ENCODE measurements at regions not wholly inside any gene's neighbourhood (a gene's known extent, or its start where the extent isn't known, plus 50 kb on each side); places are given as distances from the start of the nearest gene placed in this dataset.

DNA sequence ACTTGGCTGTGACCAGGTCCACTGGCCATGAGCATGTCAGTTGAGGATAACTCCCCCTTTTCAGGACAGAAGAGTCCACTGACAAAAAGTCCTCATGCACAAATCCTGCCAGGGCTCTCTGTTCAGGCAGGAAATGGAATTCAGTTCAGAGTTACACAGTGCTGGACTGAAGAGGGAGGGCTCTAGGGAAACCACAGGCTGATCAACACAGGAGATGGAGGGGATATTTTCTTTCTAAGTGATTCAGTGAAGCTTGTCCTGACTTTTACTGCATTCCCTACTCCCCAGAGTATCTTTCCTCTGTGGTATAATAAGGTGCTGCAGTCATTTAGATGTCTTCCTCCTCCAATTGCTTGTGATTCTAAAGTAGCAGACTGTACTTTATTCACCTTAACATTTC, 335.5 kb upstream of the IGFBP7 start:
- TF ChIP-seq POLR2A (IDR thresholded peaks at IDR 0.05) (no peak), POLR2AphosphoS5 (IDR thresholded peaks at IDR 0.05) (no peak)
- TF ChIP-seq, protein P1, sequence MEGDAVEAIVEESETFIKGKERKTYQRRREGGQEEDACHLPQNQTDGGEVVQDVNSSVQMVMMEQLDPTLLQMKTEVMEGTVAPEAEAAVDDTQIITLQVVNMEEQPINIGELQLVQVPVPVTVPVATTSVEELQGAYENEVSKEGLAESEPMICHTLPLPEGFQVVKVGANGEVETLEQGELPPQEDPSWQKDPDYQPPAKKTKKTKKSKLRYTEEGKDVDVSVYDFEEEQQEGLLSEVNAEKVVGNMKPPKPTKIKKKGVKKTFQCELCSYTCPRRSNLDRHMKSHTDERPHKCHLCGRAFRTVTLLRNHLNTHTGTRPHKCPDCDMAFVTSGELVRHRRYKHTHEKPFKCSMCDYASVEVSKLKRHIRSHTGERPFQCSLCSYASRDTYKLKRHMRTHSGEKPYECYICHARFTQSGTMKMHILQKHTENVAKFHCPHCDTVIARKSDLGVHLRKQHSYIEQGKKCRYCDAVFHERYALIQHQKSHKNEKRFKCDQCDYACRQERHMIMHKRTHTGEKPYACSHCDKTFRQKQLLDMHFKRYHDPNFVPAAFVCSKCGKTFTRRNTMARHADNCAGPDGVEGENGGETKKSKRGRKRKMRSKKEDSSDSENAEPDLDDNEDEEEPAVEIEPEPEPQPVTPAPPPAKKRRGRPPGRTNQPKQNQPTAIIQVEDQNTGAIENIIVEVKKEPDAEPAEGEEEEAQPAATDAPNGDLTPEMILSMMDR (IDR thresholded peaks at IDR 0.05), result no peak

Data from transverse colon (tissue), 4 donors.